Hematopoietic multipotent progenitor cell treated with erythropoietin and hydrocortisone succinate and interleukin-3 and kit ligand, for 17 days (in vitro differentiated cells): ENCODE measurements at regions not wholly inside any gene's neighbourhood (a gene's known extent, or its start where the extent isn't known, plus 50 kb on each side); places are given as distances from the start of the nearest gene placed in this dataset.
"Not testable (repeated sequence)": the region's sequence is repeated elsewhere in the genome, so short reads cannot be mapped to it uniquely, and the experiment has no call there.

Experiments
- DNase-seq: peaks from one replicate; pipeline ENCODE4 v3.0.0-alpha.2; 2015; ENCODE audit warnings: low spot score

- DNase-seq = no peak
Observed at GRCh38 chr13:52931131-52931530, 82.7 kb upstream of the PCDH8 start.

- DNase-seq = no peak
Observed at GRCh38 chr13:52929846-52930245, 81.4 kb upstream of the PCDH8 start.

DNA sequence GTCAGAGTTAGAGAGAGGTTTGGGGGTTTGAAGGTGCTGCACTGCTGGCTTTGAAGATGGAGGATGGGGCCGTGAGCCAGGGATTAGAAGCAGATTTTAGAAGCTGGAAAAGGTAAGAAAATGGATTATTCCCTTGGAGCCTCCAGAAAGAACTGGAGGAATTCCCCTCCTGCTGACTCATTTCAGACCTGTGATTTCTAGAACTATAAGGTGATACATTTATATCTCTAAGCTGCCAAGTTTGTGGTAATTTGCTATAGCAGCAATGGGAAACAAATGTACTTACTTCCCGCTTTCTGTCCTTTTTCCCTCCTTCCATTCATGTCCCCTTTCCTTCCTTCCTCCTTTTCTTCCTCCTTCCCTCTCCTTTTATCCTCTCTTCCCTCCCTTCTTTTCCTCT is 78.5 kb upstream of the PCDH8 start:
- DNase-seq = no peak

- no peak for DNase-seq
Observed at GRCh38 chr13:52925775-52926285, 77.4 kb upstream of the PCDH8 start.

- DNase-seq = no peak
Observed at GRCh38 chr13:52925251-52925650, 76.8 kb upstream of the PCDH8 start.

- no peak for DNase-seq
Observed at GRCh38 chr13:52924289-52925148, 76.1 kb upstream of the PCDH8 start.

DNA sequence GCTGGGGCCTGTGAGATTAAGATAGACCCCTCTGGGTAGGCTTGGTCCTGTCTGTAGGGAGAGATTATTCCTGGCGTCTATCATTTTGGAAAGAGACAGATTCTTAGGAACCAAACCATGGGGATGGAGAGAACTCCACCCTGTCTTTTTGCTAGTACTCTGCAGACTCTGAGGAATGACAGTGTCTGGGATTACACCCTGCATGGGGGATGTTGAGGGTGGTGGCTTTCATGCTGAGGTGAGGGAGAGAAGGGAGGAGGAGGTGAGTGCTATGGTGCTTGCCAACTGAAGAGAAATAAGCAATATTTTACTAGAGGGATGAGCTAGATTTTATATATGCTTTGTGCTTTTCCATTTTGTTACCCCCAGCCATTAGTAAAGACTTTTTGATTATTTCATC is 74.5 kb upstream of the PCDH8 start:
- DNase-seq = no peak

- no peak for DNase-seq
Observed at GRCh38 chr13:52921194-52921593, 72.8 kb upstream of the PCDH8 start.

- no peak for DNase-seq
Observed at GRCh38 chr13:52916486-52916990, 68.1 kb upstream of the PCDH8 start.

- DNase-seq = no peak
Observed at GRCh38 chr13:52911340-52911739, 62.9 kb upstream of the PCDH8 start.

DNA sequence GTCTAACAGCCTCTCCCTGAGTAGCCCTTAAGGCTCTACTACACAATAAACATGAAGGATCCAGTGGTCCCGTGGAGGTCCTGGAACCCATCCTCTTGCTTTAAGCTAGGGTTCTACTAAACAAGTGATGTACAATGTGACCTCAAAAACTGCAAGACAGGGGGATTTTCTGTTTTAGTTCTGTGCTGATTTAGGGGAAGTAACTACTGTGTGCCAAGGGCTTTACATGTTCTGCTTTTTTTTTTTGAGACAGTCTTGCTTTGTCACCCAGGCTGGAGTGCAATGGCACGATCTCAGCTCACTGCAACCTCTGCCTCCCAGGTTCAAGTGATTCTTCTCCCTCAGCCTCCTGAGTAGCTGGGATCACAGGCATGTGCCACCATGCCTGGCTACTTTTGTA is 61.9 kb upstream of the PCDH8 start:
- DNase-seq = not testable (repeated sequence)

GRCh38 chr13:52906122-52906903 is 57.9 kb upstream of the PCDH8 start:
- DNase-seq = no peak

DNA sequence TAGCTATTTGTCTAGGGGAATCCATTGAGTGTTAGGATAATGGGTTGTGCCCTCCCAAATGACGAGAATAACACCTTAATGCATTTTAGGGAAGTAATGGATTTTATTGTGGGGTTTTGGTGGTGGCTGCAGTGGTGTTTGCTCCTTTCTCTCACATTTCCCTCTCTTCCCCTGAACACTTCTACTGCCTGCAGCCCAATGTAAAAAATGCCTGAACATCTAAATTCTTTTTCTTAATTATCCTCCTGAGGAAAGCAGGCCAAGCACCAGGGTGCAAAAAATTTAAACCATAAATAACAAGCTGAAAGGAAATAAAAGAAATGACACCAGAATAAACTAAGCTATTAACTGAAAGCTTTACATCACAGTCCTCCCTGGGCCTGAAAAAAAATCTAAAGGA is 57.3 kb upstream of the PCDH8 start:
- no peak for DNase-seq

DNA sequence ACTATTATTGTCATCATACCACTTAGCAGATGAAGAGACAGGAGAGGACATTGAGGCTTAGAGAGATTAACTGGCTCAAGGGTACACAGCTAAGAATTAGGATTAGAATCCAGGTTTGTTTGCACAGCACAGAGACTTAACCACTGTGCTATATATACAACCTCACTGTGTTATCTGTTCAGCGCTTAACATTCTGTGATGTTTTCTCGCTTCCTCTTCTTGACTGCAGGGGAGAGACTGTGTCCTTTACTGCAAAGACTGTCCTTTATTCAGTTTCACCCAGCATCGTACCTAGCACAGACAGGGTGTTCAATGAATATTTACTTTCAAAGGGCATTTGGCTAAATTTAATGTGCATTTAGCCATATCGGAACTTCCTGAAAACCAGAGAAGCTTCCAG is 54.9 kb upstream of the PCDH8 start:
- DNase-seq = no peak

- DNase-seq = no peak
Observed at GRCh38 chr13:52899206-52899605, 50.8 kb upstream of the PCDH8 start.
